SK-N-SH treated with all-trans-retinoic acid at 6 μM for 48 hours (cell line): ENCODE measurements at regions not wholly inside any gene's neighbourhood (a gene's known extent, or its start where the extent isn't known, plus 50 kb on each side); places are given as distances from the start of the nearest gene placed in this dataset.

Experiments
- BACH2 ChIP-seq: fragments of 250-450 bp; sonication (Bioruptor Pico); IDR thresholded peaks from 2 replicates; pipeline ENCODE4 v1.9.0; 2021; ENCODE audit warnings: mild to moderate bottlenecking, borderline replicate concordance
- TOX ChIP-seq: fragments of 250-450 bp; sonication (Bioruptor Pico); IDR thresholded peaks from 2 replicates; pipeline ENCODE4 v1.8.0; 2021; ENCODE audit warnings: mild to moderate bottlenecking, moderate library complexity, borderline replicate concordance

DNA sequence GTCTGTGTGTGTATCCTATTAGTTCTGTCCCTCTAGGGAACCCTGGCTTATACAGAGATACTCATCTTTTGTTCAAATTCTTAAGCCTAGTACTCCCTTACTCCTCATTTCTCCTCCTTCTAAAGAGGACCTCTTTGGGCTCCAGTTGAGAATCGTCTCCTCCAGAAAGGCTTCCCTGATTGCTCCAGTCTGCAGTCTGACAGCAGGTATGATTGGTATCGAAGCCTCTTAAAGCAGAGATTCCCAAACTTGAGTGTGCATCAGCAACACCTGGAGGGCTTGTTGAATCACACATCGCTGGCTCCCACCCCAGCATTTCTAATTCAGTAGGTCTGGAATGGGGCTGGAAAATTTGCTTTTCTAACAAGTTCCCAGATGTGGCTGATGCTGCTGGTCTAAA, 60.9 kb upstream of the NMNAT3 start:
- TF ChIP-seq BACH2 (CRISPR knock-in tag) = no peak
- TF ChIP-seq TOX (CRISPR knock-in tag) = no peak
